SJCRH30 (cell line): ENCODE measurements at regions not wholly inside any gene's neighbourhood (a gene's known extent, or its start where the extent isn't known, plus 50 kb on each side); places are given as distances from the start of the nearest gene placed in this dataset.

Experiments used
- DNase-seq, 2 experiments: peaks; one replicate each; pipeline ENCODE4 v3.0.0-alpha.2; 2015 to 2020
- H3K27ac ChIP-seq: fragments of 250-450 bp; sonication (Bioruptor Pico); 2 replicates; pipeline ENCODE4 v1.5.1; 2020; ENCODE audit warnings: mild to moderate bottlenecking, moderate library complexity
- H3K27me3 ChIP-seq: fragments of 250-450 bp; sonication (Bioruptor Pico); 2 replicates; pipeline ENCODE4 v1.5.1; 2020; ENCODE audit warnings: mild to moderate bottlenecking, moderate library complexity
- H3K36me3 ChIP-seq: fragments of 250-450 bp; sonication (Bioruptor Pico); 2 replicates; pipeline ENCODE4 v1.5.1; 2020; ENCODE audit warnings: mild to moderate bottlenecking, moderate library complexity
- H3K4me1 ChIP-seq: fragments of 250-450 bp; sonication (Bioruptor Pico); 2 replicates; pipeline ENCODE4 v1.5.1; 2020; ENCODE audit warnings: mild to moderate bottlenecking, moderate library complexity
- H3K4me3 ChIP-seq: fragments of 250-450 bp; sonication (Bioruptor Pico); 2 replicates; pipeline ENCODE4 v1.5.1; 2020; ENCODE audit warnings: mild to moderate bottlenecking, moderate library complexity
- H3K9me3 ChIP-seq: fragments of 250-450 bp; sonication (Bioruptor Pico); replicated peaks from 2 replicates; pipeline ENCODE4 v1.5.1; 2020; ENCODE audit warnings: mild to moderate bottlenecking, moderate library complexity

- Histone ChIP-seq H3K9me3 (no peaks in the 10 kb centered on the region), H3K27ac (no peak overlapping the region), H3K4me3 (no peak overlapping the region), H3K36me3 (no peaks in the 10 kb centered on the region), H3K4me1 (no peaks in the 10 kb centered on the region), H3K27me3 (peaks cover 2% of the 10 kb centered on the region; the same call in 1 of the 2 replicates)
- DNase-seq: no peak
These were observed 73.1 kb upstream of the FBRSL1 start for GRCh38 chr12:132416827-132417226.

GRCh38 chr12:132416121-132416673, 73.8 kb upstream of the FBRSL1 start:
- no peak overlapping the region for H3K4me3 ChIP-seq
- H3K9me3 ChIP-seq: no peaks in the 10 kb centered on the region
- DNase-seq: no peak
- no peaks in the 10 kb centered on the region for H3K36me3 ChIP-seq
- no peak overlapping the region for H3K27ac ChIP-seq
- peaks cover 2% of the 10 kb centered on the region; the same call in 1 of the 2 replicates for H3K27me3 ChIP-seq
- H3K4me1 ChIP-seq: no peaks in the 10 kb centered on the region

- no peak for DNase-seq
- peaks cover 2% of the 10 kb centered on the region; the same call in 1 of the 2 replicates for H3K27me3 ChIP-seq
- no peaks in the 10 kb centered on the region for H3K4me1 ChIP-seq
- no peaks in the 10 kb centered on the region for H3K9me3 ChIP-seq
- H3K27ac ChIP-seq: no peak overlapping the region
- H3K4me3 ChIP-seq: no peak overlapping the region
- H3K36me3 ChIP-seq: no peaks in the 10 kb centered on the region
These were observed 74.4 kb upstream of the FBRSL1 start for GRCh38 chr12:132415327-132416120.

- no peaks in the 10 kb centered on the region for H3K4me1 ChIP-seq
- no peaks in the 10 kb centered on the region for H3K36me3 ChIP-seq
- H3K4me3 ChIP-seq: no peak overlapping the region
- H3K27me3 ChIP-seq: peaks cover 2% of the 10 kb centered on the region; the same call in 1 of the 2 replicates
- no peaks in the 10 kb centered on the region for H3K9me3 ChIP-seq
- H3K27ac ChIP-seq: no peak overlapping the region
- DNase-seq: peak; percentile 69 to 85
These were observed 75.2 kb upstream of the FBRSL1 start for GRCh38 chr12:132414634-132415326.

- peaks cover 2% of the 10 kb centered on the region; the same call in 1 of the 2 replicates for H3K27me3 ChIP-seq
- no peak overlapping the region for H3K4me3 ChIP-seq
- no peaks in the 10 kb centered on the region for H3K4me1 ChIP-seq
- DNase-seq: peak; percentile 29 to 52
- H3K9me3 ChIP-seq: no peaks in the 10 kb centered on the region
- no peak overlapping the region for H3K27ac ChIP-seq
- no peaks in the 10 kb centered on the region for H3K36me3 ChIP-seq
These were observed 75.9 kb upstream of the FBRSL1 start for GRCh38 chr12:132413931-132414588.

GRCh38 chr12:132411457-132411856, 78.5 kb upstream of the FBRSL1 start:
- no peaks in the 10 kb centered on the region for H3K36me3 ChIP-seq
- H3K4me1 ChIP-seq: no peaks in the 10 kb centered on the region
- no peaks in the 10 kb centered on the region for H3K27me3 ChIP-seq
- no peak overlapping the region for H3K4me3 ChIP-seq
- no peaks in the 10 kb centered on the region for H3K9me3 ChIP-seq
- H3K27ac ChIP-seq: no peak overlapping the region
- no peak for DNase-seq

GRCh38 chr12:132410849-132411248, 79.1 kb upstream of the FBRSL1 start:
- Histone ChIP-seq H3K4me1 (no peaks in the 10 kb centered on the region), H3K4me3 (no peak overlapping the region), H3K27ac (no peak overlapping the region), H3K36me3 (no peaks in the 10 kb centered on the region), H3K27me3 (no peaks in the 10 kb centered on the region; the same call in 1 of the 2 replicates), H3K9me3 (no peaks in the 10 kb centered on the region)
- no peak for DNase-seq

- H3K27me3 ChIP-seq: no peaks in the 10 kb centered on the region; the same call in 1 of the 2 replicates
- no peaks in the 10 kb centered on the region for H3K36me3 ChIP-seq
- DNase-seq: no peak
- no peaks in the 10 kb centered on the region for H3K4me1 ChIP-seq
- H3K4me3 ChIP-seq: no peak overlapping the region
- H3K27ac ChIP-seq: no peak overlapping the region
- H3K9me3 ChIP-seq: no peaks in the 10 kb centered on the region
These were observed 79.7 kb upstream of the FBRSL1 start for GRCh38 chr12:132410296-132410625.

GRCh38 chr12:132409495-132410295, 80.3 kb upstream of the FBRSL1 start:
- H3K27me3 ChIP-seq: no peaks in the 10 kb centered on the region; the same call in 1 of the 2 replicates
- H3K4me1 ChIP-seq: no peaks in the 10 kb centered on the region
- no peak overlapping the region for H3K27ac ChIP-seq
- H3K36me3 ChIP-seq: no peaks in the 10 kb centered on the region
- H3K9me3 ChIP-seq: no peaks in the 10 kb centered on the region
- H3K4me3 ChIP-seq: no peak overlapping the region
- no peak for DNase-seq

- Histone ChIP-seq H3K4me1 (no peaks in the 10 kb centered on the region), H3K36me3 (no peaks in the 10 kb centered on the region), H3K4me3 (no peak overlapping the region), H3K9me3 (no peaks in the 10 kb centered on the region), H3K27me3 (no peaks in the 10 kb centered on the region; the same call in 1 of the 2 replicates), H3K27ac (no peak overlapping the region)
- DNase-seq: no peak
These were observed 79.5 kb upstream of the GALNT9 start for GRCh38 chr12:132408626-132409494.

GRCh38 chr12:132407992-132408391, 78.6 kb upstream of the GALNT9 start:
- Histone ChIP-seq H3K4me3 (no peak overlapping the region), H3K36me3 (no peaks in the 10 kb centered on the region), H3K27me3 (no peaks in the 10 kb centered on the region; the same call in 1 of the 2 replicates), H3K9me3 (no peaks in the 10 kb centered on the region), H3K4me1 (no peaks in the 10 kb centered on the region), H3K27ac (no peak overlapping the region)
- no peak for DNase-seq

GRCh38 chr12:132407451-132407961, 78.1 kb upstream of the GALNT9 start:
- no peaks in the 10 kb centered on the region for H3K9me3 ChIP-seq
- H3K27me3 ChIP-seq: no peaks in the 10 kb centered on the region; the same call in 1 of the 2 replicates
- no peaks in the 10 kb centered on the region for H3K36me3 ChIP-seq
- no peaks in the 10 kb centered on the region for H3K4me1 ChIP-seq
- DNase-seq: no peak
- no peak overlapping the region for H3K27ac ChIP-seq
- no peak overlapping the region for H3K4me3 ChIP-seq
